Retinal pigment epithelial cell (primary cell): ENCODE measurements at regions not wholly inside any gene's neighbourhood (a gene's known extent, or its start where the extent isn't known, plus 50 kb on each side); places are given as distances from the start of the nearest gene placed in this dataset.

Source experiments
- DNase-seq: peaks from one replicate; pipeline ENCODE4 v3.0.0-alpha.2; 2010; ENCODE audit warnings: low read depth
- H3K4me3 ChIP-seq: 2 replicates; pipeline ENCODE4 v1.5.1; 2011; ENCODE audit warnings: mild to moderate bottlenecking, low read length, control low read depth, moderate library complexity
- TF ChIP-seq, protein P1 (sequence below): conservative IDR thresholded peaks from 2 replicates; pipeline ENCODE4 v1.5.1; 2011; ENCODE audit warnings: low read depth, low read length, control low read depth, inconsistent platforms

DNA sequence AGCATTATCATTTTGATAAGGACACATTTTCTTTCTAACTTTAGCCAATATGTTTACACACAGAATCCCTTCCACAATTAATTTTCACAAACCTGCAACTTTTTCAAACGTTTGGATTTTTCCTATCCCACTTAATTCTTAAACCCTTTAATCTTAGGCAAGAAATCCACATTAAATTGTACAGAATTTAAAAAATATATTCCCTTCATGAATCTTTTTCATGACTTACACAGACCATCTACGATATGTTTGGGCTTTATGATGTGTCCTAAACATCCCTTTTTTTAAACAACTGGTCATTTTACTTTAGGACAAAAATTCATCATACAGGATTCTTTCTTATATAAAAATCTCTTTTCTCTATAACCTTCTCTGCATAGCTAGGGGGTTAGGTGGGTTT lies 241.5 kb upstream of the CNTNAP4 start:
- TF ChIP-seq, protein P1, sequence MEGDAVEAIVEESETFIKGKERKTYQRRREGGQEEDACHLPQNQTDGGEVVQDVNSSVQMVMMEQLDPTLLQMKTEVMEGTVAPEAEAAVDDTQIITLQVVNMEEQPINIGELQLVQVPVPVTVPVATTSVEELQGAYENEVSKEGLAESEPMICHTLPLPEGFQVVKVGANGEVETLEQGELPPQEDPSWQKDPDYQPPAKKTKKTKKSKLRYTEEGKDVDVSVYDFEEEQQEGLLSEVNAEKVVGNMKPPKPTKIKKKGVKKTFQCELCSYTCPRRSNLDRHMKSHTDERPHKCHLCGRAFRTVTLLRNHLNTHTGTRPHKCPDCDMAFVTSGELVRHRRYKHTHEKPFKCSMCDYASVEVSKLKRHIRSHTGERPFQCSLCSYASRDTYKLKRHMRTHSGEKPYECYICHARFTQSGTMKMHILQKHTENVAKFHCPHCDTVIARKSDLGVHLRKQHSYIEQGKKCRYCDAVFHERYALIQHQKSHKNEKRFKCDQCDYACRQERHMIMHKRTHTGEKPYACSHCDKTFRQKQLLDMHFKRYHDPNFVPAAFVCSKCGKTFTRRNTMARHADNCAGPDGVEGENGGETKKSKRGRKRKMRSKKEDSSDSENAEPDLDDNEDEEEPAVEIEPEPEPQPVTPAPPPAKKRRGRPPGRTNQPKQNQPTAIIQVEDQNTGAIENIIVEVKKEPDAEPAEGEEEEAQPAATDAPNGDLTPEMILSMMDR = no peak
- H3K4me3 ChIP-seq = no peak overlapping the region
- DNase-seq = no peak

DNA sequence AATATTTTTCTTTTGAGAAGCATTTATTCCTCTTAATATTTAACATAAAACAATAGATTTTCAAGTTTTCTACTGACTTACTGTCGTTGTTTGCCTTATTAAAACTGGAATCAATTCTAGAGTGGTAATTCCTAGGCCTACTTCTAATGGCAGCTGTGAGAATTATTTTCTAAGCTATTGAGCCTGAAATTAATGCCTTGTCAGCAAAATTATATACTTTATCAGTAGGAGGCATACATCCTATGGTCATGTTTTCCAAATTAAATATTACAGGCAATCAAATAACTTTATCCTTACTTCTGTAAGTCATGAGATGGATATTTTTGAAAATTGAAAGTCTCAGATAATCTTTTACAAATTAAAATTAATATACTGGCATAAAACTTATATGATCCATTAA lies 239.1 kb upstream of the CNTNAP4 start:
- H3K4me3 ChIP-seq = no peak overlapping the region
- no peak for DNase-seq
- TF ChIP-seq, protein P1 = no peak

DNA sequence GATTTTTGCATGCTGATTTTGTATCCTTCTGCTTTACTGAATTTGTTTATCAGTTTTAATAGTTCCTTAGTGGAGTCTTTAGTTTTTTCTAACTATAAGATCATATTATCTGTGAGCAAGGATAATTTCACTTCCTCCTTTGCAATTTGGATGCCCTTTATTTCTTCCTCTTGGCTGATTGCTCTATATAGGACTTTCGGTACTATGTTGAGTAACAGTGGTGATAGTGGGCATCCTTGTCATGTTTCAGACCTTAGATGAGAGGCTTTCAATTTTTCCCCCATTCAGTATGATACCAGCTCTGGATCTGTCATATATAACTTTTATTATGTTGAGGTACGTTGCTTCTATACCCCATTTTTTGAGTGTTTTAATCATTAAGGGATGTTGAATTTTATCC lies 224.5 kb upstream of the CNTNAP4 start:
- TF ChIP-seq, protein P1 = no peak
- DNase-seq = no peak
- H3K4me3 ChIP-seq = no peak overlapping the region

DNA sequence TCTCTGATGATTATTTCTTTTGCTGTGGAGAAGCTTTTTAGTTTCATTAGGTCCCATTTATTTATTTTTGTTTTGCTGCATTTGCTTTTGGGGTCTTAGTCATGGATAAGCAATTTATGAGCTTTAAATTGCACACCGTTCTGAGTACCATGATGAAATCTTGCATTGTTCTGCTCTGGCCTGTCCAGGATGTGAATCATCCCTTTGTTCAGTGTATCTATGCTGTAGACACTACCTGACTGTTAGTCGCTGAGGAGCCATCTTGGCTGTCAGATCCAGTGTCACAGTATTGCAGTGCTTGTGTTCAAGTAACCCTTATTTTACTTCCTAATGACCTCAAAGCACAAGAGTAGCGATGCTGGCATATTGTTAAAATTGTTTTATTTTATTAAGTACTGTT lies 218.0 kb upstream of the CNTNAP4 start:
- DNase-seq = no peak
- H3K4me3 ChIP-seq = no peak overlapping the region
- TF ChIP-seq, protein P1 = no peak

DNA sequence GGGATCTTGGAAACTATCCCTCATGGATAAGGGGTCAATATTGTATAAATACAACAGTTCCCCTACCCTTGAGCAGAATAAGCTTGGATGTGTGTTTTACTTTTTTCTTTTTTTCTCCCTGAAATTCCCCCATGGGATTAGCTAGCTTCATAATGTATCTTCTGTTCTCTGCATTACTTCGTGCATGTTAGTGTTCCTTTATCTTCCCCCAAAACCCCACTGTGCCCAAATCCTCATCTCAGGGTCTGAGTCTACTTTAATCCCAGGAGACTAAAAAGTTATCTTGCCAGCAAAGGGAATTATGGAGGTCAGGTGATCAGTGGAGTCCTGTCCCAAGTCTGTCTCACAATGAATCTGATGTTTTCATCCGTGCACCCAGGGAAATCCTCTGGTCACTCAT lies 217.5 kb upstream of the CNTNAP4 start:
- no peak overlapping the region for H3K4me3 ChIP-seq
- no peak for DNase-seq
- TF ChIP-seq, protein P1 = no peak

DNA sequence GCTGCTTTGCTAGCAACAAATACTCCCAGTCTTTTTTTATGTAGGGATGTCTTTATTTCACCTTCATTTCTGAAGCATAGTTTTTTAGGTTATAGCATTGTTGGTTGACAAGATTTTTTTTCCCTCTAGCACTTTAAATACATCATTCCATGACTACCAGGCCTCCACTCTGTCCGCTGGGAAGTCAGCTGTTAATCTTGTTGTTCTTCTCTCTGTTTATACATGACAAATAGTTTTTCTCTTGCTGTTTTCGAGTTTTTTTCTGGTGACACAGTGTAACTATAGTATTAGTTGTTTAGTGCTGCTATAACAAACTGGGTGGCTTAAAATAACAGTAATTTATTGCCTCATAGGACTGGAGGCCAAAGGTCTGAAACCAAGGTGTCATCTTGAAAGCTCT lies 205.5 kb upstream of the CNTNAP4 start:
- DNase-seq = no peak
- TF ChIP-seq, protein P1 = no peak

DNA sequence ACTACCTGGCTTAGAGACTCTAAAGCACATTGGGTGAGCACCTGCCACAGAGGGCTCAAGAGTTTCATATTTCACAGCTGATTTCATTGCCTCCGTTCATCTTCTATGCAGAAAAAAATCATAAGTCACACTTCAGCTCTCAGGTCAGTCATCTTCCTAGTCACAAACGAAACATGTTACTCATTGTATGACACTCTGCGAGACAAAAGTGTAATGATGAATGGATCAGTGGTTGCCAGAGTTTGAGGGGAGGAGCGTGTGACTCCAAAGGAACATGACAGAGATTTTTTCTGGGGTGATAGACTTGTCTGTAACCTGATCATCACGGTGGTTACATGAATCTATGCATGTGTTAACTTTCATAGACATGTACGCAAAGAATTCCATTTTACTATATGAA lies 195.2 kb upstream of the CNTNAP4 start:
- H3K4me3 ChIP-seq = no peak overlapping the region
- TF ChIP-seq, protein P1 = no peak
- no peak for DNase-seq

More for the DNA sequence above, 205.5 kb upstream of the CNTNAP4 start:
- no peak overlapping the region for H3K4me3 ChIP-seq
